ENCODE measurements at regions not wholly inside any gene's neighbourhood (a gene's known extent, or its start where the extent isn't known, plus 50 kb on each side); places are given as distances from the start of the nearest gene placed in this dataset.

GRCh38 chr12:19810213-19810612, 370.9 kb downstream of the AEBP2 start:
- no peak for TF ChIP-seq CTCF (conservative IDR thresholded peaks at IDR 0.05 in 1 of 2, IDR thresholded peaks at IDR 0.05 in 1 of 2; ENCODE audit: extremely low read depth in 1 of 2, insufficient read depth in 1 of 2, low read depth in 1 of 2, low read length in 2 of 2)
- no peak for TF ChIP-seq EZH2 (IDR thresholded peaks at IDR 0.05; ENCODE audit: borderline replicate concordance, low read length)

Measured in mammary epithelial cell (primary cell).